ENCODE measurements at regions not wholly inside any gene's neighbourhood (a gene's known extent, or its start where the extent isn't known, plus 50 kb on each side); places are given as distances from the start of the nearest gene placed in this dataset.

GRCh38 chr9:79969393-79970145, 397.8 kb downstream of the TLE4 start:
- no peak overlapping the region for H3K4me3 ChIP-seq
- TF ChIP-seq POLR2A (IDR thresholded peaks at IDR 0.05) = no peak
- TF ChIP-seq, protein P1, sequence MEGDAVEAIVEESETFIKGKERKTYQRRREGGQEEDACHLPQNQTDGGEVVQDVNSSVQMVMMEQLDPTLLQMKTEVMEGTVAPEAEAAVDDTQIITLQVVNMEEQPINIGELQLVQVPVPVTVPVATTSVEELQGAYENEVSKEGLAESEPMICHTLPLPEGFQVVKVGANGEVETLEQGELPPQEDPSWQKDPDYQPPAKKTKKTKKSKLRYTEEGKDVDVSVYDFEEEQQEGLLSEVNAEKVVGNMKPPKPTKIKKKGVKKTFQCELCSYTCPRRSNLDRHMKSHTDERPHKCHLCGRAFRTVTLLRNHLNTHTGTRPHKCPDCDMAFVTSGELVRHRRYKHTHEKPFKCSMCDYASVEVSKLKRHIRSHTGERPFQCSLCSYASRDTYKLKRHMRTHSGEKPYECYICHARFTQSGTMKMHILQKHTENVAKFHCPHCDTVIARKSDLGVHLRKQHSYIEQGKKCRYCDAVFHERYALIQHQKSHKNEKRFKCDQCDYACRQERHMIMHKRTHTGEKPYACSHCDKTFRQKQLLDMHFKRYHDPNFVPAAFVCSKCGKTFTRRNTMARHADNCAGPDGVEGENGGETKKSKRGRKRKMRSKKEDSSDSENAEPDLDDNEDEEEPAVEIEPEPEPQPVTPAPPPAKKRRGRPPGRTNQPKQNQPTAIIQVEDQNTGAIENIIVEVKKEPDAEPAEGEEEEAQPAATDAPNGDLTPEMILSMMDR (IDR thresholded peaks at IDR 0.05) = no peak
- intact Hi-C loops (cut with DNase I) = loop anchor here in 1 of 10 donors (10.0 kb wide), 1 partner anchor 485 kb away; no protein-coding TSS in a partner anchor
- WGBS, 4 donors = 82 to 87% (median 86%) methylated on average over 3 of the region's 3 CpGs
- no peak for ATAC-seq
- H3K27me3 ChIP-seq = peaks cover 0 to 4% (median 0%) of the 10 kb centered on the region in 9 donors
- H3K9me3 ChIP-seq = no peaks in the 10 kb centered on the region
- no peaks in the 10 kb centered on the region for H3K36me3 ChIP-seq
- H3K4me1 ChIP-seq = no peaks in the 10 kb centered on the region
- DNase-seq = no peak
- no peak overlapping the region for H3K27ac ChIP-seq

- Histone ChIP-seq H3K27me3 (peaks cover 0 to 5% (median 0%) of the 10 kb centered on the region in 9 donors), H3K4me1 (no peaks in the 10 kb centered on the region), H3K9me3 (no peaks in the 10 kb centered on the region), H3K4me3 (no peak overlapping the region), H3K27ac (no peak overlapping the region), H3K36me3 (no peaks in the 10 kb centered on the region)
- WGBS, 4 donors = 85 to 90% (median 88%) methylated on average over 1 of the region's 1 CpG
- no peak for TF ChIP-seq POLR2A (IDR thresholded peaks at IDR 0.05)
- TF ChIP-seq, protein P1 (IDR thresholded peaks at IDR 0.05) = no peak
- DNase-seq = no peak
- intact Hi-C loops (cut with DNase I) = loop anchor here in 1 of 10 donors (10.0 kb wide), 1 partner anchor 484 kb away; no protein-coding TSS in a partner anchor
- no peak for ATAC-seq
These were observed 396.8 kb downstream of the TLE4 start for GRCh38 chr9:79968533-79968932.

- peaks cover 0 to 10% (median 0%) of the 10 kb centered on the region in 9 donors for H3K27me3 ChIP-seq
- no peaks in the 10 kb centered on the region for H3K9me3 ChIP-seq
- intact Hi-C loops (cut with DNase I) = loop anchor here in 1 of 10 donors (10.0 kb wide), 1 partner anchor 478 kb away; no protein-coding TSS in a partner anchor
- DNase-seq (no peak), ATAC-seq (no peak)
- H3K4me3 ChIP-seq = no peak overlapping the region
- H3K36me3 ChIP-seq = no peaks in the 10 kb centered on the region
- no peaks in the 10 kb centered on the region for H3K4me1 ChIP-seq
- TF ChIP-seq, protein P1 (IDR thresholded peaks at IDR 0.05) = no peak
- no peak for TF ChIP-seq POLR2A (IDR thresholded peaks at IDR 0.05)
- H3K27ac ChIP-seq = no peak overlapping the region
- 78 to 88% (median 79%) methylated on average over 3 of the region's 3 CpGs for WGBS, 4 donors
These were observed 391.1 kb downstream of the TLE4 start for GRCh38 chr9:79962836-79963235.

GRCh38 chr9:79962150-79962549, 390.4 kb downstream of the TLE4 start:
- Histone ChIP-seq H3K9me3 (no peaks in the 10 kb centered on the region), H3K27me3 (peaks cover 0 to 10% (median 0%) of the 10 kb centered on the region in 9 donors), H3K36me3 (no peaks in the 10 kb centered on the region), H3K4me1 (no peaks in the 10 kb centered on the region), H3K27ac (no peak overlapping the region), H3K4me3 (no peak overlapping the region)
- intact Hi-C loops (cut with DNase I) = loop anchor here in 1 of 10 donors (10.0 kb wide), 1 partner anchor 477 kb away; no protein-coding TSS in a partner anchor
- DNase-seq = no peak
- no peak for ATAC-seq
- TF ChIP-seq, protein P1 (IDR thresholded peaks at IDR 0.05) = no peak
- no peak for TF ChIP-seq POLR2A (IDR thresholded peaks at IDR 0.05)
- WGBS, 4 donors = 84 to 95% (median 94%) methylated on average over 1 of the region's 1 CpG
